ENCODE measurements at regions not wholly inside any gene's neighbourhood (a gene's known extent, or its start where the extent isn't known, plus 50 kb on each side); places are given as distances from the start of the nearest gene placed in this dataset.

DNA sequence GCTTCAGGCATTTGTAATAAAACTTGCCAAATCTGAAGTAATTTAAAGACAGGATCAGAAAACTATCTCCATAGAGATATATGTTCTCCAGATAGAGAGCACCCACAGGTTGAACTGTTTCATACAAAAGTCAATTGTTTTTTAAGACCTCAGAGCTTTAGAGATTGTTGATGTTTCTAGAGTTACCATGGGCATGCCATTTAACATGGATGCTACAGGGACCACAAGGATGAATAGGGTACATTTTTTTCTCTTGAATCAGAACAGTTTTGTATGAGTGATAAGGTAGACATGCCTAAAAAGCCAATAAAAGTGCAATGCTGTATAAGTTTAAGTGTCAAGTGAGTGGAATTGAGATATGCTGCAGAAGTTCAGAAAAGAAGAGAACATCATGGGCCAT lies 511.0 kb upstream of the CAMK1G start:
- TF ChIP-seq, protein P1, sequence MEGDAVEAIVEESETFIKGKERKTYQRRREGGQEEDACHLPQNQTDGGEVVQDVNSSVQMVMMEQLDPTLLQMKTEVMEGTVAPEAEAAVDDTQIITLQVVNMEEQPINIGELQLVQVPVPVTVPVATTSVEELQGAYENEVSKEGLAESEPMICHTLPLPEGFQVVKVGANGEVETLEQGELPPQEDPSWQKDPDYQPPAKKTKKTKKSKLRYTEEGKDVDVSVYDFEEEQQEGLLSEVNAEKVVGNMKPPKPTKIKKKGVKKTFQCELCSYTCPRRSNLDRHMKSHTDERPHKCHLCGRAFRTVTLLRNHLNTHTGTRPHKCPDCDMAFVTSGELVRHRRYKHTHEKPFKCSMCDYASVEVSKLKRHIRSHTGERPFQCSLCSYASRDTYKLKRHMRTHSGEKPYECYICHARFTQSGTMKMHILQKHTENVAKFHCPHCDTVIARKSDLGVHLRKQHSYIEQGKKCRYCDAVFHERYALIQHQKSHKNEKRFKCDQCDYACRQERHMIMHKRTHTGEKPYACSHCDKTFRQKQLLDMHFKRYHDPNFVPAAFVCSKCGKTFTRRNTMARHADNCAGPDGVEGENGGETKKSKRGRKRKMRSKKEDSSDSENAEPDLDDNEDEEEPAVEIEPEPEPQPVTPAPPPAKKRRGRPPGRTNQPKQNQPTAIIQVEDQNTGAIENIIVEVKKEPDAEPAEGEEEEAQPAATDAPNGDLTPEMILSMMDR (IDR thresholded peaks at IDR 0.05; ENCODE audit: insufficient read depth, low read length, poor library complexity, severe bottlenecking) = no peak
- TF ChIP-seq EZH2phosphoT487 (conservative IDR thresholded peaks at IDR 0.05; ENCODE audit: low read length) = no peak

All from SU-DHL-6 (cell line).